SK-N-SH treated with all-trans-retinoic acid at 6 μM for 48 hours (cell line): ENCODE measurements at regions not wholly inside any gene's neighbourhood (a gene's known extent, or its start where the extent isn't known, plus 50 kb on each side); places are given as distances from the start of the nearest gene placed in this dataset.

Experiments
- ATAC-seq: fragments of 200-7000 bp; cut with Tn5 transposase; 3 replicates; pipeline ENCODE4 v1.9.1; 2020; ENCODE audit warnings: mild to moderate bottlenecking, moderate library complexity
- ARNTL ChIP-seq: fragments of 450-650 bp; formaldehyde crosslinking; IDR thresholded peaks from 2 replicates; pipeline ENCODE4 v1.5.0; 2020; ENCODE audit warnings: low read depth, mild to moderate bottlenecking, moderate library complexity, borderline replicate concordance
- BACH2 ChIP-seq: fragments of 250-450 bp; sonication (Bioruptor Pico); IDR thresholded peaks from 2 replicates; pipeline ENCODE4 v1.9.0; 2021; ENCODE audit warnings: mild to moderate bottlenecking, borderline replicate concordance
- CSDC2 ChIP-seq: fragments of 250-450 bp; sonication (Bioruptor Pico); IDR thresholded peaks from 2 replicates; pipeline ENCODE4 v1.5.0; 2020; ENCODE audit warnings: mild to moderate bottlenecking, moderate library complexity
- ESRRG ChIP-seq: fragments of 250-450 bp; sonication (Bioruptor Pico); IDR thresholded peaks from 2 replicates; pipeline ENCODE4 v1.6.1; 2021; ENCODE audit warnings: mild to moderate bottlenecking
- GLIS3 ChIP-seq: fragments of 250-450 bp; sonication (Bioruptor Pico); IDR thresholded peaks from 2 replicates; pipeline ENCODE4 v1.5.0; 2020; ENCODE audit warnings: mild to moderate bottlenecking, moderate library complexity
- ISL1 ChIP-seq: fragments of 250-450 bp; sonication (Bioruptor Pico); IDR thresholded peaks from 2 replicates; pipeline ENCODE4 v2.1.2; 2022; ENCODE audit warnings: mild to moderate bottlenecking, moderate library complexity
- OSR1 ChIP-seq: fragments of 250-450 bp; sonication (Bioruptor Pico); IDR thresholded peaks from 2 replicates; pipeline ENCODE4 v1.8.0; 2022; ENCODE audit warnings: moderate library complexity, mild to moderate bottlenecking, inconsistent platforms
- PPARA ChIP-seq: fragments of 250-450 bp; sonication (Bioruptor Pico); IDR thresholded peaks from 2 replicates; pipeline ENCODE4 v1.5.0; 2020; ENCODE audit warnings: mild to moderate bottlenecking, borderline replicate concordance
- RARB ChIP-seq: fragments of 250-450 bp; sonication (Bioruptor Pico); IDR thresholded peaks from 2 replicates; pipeline ENCODE4 v1.8.0; 2021; ENCODE audit warnings: mild to moderate bottlenecking, moderate library complexity
- SNAI2 ChIP-seq: fragments of 250-450 bp; sonication (Bioruptor Pico); IDR thresholded peaks from 2 replicates; pipeline ENCODE4 v1.5.0; 2020; ENCODE audit warnings: mild to moderate bottlenecking, moderate library complexity
- TCF4 ChIP-seq: fragments of 250-450 bp; sonication (Bioruptor Pico); IDR thresholded peaks from 2 replicates; pipeline ENCODE4 v1.8.0; 2021; ENCODE audit warnings: mild to moderate bottlenecking, moderate library complexity, borderline replicate concordance
- TOX ChIP-seq: fragments of 250-450 bp; sonication (Bioruptor Pico); IDR thresholded peaks from 2 replicates; pipeline ENCODE4 v1.8.0; 2021; ENCODE audit warnings: mild to moderate bottlenecking, moderate library complexity, borderline replicate concordance
- ZC3H10 ChIP-seq: fragments of 250-450 bp; sonication (Bioruptor Pico); IDR thresholded peaks from 2 replicates; pipeline ENCODE4 v1.5.1; 2021; ENCODE audit warnings: mild to moderate bottlenecking, moderate library complexity
- ZFP3 ChIP-seq: fragments of 250-450 bp; sonication (Bioruptor Pico); IDR thresholded peaks from 2 replicates; pipeline ENCODE4 v1.5.0; 2020; ENCODE audit warnings: mild to moderate bottlenecking, moderate library complexity
- ZFP30 ChIP-seq: fragments of 450-650 bp; formaldehyde crosslinking; IDR thresholded peaks from 2 replicates; pipeline ENCODE4 v1.5.0; 2022; ENCODE audit warnings: mild to moderate bottlenecking, moderate library complexity
- ZNF565 ChIP-seq: fragments of 450-650 bp; formaldehyde crosslinking; conservative IDR thresholded peaks from 2 replicates; pipeline ENCODE4 v1.5.0; 2020; ENCODE audit warnings: low read depth, mild to moderate bottlenecking, moderate library complexity
- ZNF70 ChIP-seq: fragments of 450-650 bp; formaldehyde crosslinking; IDR thresholded peaks from 2 replicates; pipeline ENCODE4 v1.5.0; 2020; ENCODE audit warnings: mild to moderate bottlenecking, moderate library complexity
- TF ChIP-seq, protein P1 (sequence below): fragments of 250-450 bp; sonication (Bioruptor Pico); IDR thresholded peaks from 2 replicates; pipeline ENCODE4 v1.8.0; 2021; ENCODE audit warnings: low read depth, mild to moderate bottlenecking, moderate library complexity, borderline replicate concordance
- TF ChIP-seq, protein P2 (sequence below): fragments of 250-450 bp; sonication (Bioruptor Pico); IDR thresholded peaks from 2 replicates; pipeline ENCODE4 v1.8.0; 2020; ENCODE audit warnings: mild to moderate bottlenecking, moderate library complexity, borderline replicate concordance
- TF ChIP-seq, protein P3 (sequence below): fragments of 250-450 bp; sonication (Bioruptor Pico); IDR thresholded peaks from 2 replicates; pipeline ENCODE4 v1.5.0; 2020; ENCODE audit warnings: mild to moderate bottlenecking, moderate library complexity
- TF ChIP-seq, protein P4 (sequence below): fragments of 250-450 bp; sonication (Bioruptor Pico); IDR thresholded peaks from 2 replicates; pipeline ENCODE4 v1.5.1; 2020; ENCODE audit warnings: low read depth, mild to moderate bottlenecking, moderate library complexity

DNA sequence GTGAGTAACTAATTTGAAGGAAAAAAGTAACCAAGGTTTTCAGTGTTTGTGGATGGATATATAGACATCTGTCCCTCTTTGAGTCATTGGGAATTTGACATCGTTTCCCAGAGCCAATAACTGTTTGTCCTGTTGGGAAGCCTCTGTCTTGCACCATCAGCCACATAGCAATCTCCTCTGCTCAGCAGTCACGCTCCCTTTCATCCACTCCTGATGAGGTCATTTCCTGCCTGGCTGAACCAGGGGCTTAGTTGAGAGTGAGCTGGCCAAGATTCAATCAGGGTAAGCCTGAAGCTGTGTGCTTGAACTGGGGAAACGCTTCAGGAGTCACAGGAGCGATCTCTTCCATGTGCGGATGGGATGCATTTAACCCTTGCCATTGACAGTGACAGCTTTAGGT, 121.5 kb upstream of the FOXQ1 start:
- TF ChIP-seq OSR1 (CRISPR knock-in tag), result no peak
- TF ChIP-seq ZFP3 (CRISPR knock-in tag), result no peak
- TF ChIP-seq, protein P1, sequence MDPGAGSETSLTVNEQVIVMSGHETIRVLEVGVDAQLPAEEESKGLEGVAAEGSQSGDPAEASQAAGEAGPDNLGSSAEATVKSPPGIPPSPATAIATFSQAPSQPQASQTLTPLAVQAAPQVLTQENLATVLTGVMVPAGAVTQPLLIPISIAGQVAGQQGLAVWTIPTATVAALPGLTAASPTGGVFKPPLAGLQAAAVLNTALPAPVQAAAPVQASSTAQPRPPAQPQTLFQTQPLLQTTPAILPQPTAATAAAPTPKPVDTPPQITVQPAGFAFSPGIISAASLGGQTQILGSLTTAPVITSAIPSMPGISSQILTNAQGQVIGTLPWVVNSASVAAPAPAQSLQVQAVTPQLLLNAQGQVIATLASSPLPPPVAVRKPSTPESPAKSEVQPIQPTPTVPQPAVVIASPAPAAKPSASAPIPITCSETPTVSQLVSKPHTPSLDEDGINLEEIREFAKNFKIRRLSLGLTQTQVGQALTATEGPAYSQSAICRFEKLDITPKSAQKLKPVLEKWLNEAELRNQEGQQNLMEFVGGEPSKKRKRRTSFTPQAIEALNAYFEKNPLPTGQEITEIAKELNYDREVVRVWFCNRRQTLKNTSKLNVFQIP (CRISPR knock-in tag), result no peak
- TF ChIP-seq PPARA, result no peak
- TF ChIP-seq, protein P2, sequence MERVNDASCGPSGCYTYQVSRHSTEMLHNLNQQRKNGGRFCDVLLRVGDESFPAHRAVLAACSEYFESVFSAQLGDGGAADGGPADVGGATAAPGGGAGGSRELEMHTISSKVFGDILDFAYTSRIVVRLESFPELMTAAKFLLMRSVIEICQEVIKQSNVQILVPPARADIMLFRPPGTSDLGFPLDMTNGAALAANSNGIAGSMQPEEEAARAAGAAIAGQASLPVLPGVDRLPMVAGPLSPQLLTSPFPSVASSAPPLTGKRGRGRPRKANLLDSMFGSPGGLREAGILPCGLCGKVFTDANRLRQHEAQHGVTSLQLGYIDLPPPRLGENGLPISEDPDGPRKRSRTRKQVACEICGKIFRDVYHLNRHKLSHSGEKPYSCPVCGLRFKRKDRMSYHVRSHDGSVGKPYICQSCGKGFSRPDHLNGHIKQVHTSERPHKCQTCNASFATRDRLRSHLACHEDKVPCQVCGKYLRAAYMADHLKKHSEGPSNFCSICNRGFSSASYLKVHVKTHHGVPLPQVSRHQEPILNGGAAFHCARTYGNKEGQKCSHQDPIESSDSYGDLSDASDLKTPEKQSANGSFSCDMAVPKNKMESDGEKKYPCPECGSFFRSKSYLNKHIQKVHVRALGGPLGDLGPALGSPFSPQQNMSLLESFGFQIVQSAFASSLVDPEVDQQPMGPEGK (CRISPR knock-in tag), result no peak
- TF ChIP-seq ARNTL (CRISPR knock-in tag), result no peak
- TF ChIP-seq ZC3H10 (CRISPR knock-in tag), result no peak
- no peak for TF ChIP-seq TCF4 (CRISPR knock-in tag)
- TF ChIP-seq BACH2 (CRISPR knock-in tag), result no peak
- TF ChIP-seq, protein P3, sequence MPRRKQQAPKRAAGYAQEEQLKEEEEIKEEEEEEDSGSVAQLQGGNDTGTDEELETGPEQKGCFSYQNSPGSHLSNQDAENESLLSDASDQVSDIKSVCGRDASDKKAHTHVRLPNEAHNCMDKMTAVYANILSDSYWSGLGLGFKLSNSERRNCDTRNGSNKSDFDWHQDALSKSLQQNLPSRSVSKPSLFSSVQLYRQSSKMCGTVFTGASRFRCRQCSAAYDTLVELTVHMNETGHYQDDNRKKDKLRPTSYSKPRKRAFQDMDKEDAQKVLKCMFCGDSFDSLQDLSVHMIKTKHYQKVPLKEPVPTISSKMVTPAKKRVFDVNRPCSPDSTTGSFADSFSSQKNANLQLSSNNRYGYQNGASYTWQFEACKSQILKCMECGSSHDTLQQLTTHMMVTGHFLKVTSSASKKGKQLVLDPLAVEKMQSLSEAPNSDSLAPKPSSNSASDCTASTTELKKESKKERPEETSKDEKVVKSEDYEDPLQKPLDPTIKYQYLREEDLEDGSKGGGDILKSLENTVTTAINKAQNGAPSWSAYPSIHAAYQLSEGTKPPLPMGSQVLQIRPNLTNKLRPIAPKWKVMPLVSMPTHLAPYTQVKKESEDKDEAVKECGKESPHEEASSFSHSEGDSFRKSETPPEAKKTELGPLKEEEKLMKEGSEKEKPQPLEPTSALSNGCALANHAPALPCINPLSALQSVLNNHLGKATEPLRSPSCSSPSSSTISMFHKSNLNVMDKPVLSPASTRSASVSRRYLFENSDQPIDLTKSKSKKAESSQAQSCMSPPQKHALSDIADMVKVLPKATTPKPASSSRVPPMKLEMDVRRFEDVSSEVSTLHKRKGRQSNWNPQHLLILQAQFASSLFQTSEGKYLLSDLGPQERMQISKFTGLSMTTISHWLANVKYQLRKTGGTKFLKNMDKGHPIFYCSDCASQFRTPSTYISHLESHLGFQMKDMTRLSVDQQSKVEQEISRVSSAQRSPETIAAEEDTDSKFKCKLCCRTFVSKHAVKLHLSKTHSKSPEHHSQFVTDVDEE (CRISPR knock-in tag), result no peak
- no peak for TF ChIP-seq ZFP30 (CRISPR knock-in tag)
- no peak for TF ChIP-seq TOX (CRISPR knock-in tag)
- no peak for TF ChIP-seq ISL1 (CRISPR knock-in tag)
- no peak for TF ChIP-seq RARB
- TF ChIP-seq SNAI2 (CRISPR knock-in tag), result no peak
- TF ChIP-seq ZNF565 (CRISPR knock-in tag), result no peak
- TF ChIP-seq GLIS3, result no peak
- TF ChIP-seq ZNF70 (CRISPR knock-in tag), result no peak
- TF ChIP-seq, protein P4, sequence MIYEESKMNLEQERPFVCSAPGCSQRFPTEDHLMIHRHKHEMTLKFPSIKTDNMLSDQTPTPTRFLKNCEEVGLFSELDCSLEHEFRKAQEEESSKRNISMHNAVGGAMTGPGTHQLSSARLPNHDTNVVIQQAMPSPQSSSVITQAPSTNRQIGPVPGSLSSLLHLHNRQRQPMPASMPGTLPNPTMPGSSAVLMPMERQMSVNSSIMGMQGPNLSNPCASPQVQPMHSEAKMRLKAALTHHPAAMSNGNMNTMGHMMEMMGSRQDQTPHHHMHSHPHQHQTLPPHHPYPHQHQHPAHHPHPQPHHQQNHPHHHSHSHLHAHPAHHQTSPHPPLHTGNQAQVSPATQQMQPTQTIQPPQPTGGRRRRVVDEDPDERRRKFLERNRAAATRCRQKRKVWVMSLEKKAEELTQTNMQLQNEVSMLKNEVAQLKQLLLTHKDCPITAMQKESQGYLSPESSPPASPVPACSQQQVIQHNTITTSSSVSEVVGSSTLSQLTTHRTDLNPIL, result no peak
- no peak for TF ChIP-seq CSDC2
- no peak for ATAC-seq

DNA sequence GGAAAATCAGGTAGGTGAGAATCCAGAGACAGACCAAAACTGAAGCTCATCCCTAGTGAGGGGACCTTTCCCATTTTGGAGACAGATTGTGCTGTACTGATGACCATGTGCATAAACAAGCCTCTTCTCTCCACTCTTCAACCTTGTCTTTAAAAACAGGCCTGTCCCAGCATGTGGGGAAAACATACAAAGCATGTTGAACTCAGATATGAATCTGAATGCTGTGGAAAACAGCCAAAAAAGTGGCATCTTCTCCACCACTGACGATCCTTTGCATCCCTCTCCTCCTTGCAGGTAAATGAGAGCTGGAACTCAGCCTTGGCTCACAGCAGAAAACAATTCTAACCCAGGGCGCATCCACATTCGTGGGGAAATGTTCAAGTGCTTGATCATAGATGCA, 123.7 kb upstream of the FOXQ1 start:
- no peak for TF ChIP-seq SNAI2 (CRISPR knock-in tag)
- TF ChIP-seq, protein P4, result no peak
- no peak for TF ChIP-seq TCF4 (CRISPR knock-in tag)
- no peak for TF ChIP-seq ISL1 (CRISPR knock-in tag)
- TF ChIP-seq, protein P2 (CRISPR knock-in tag), result no peak
- no peak for TF ChIP-seq ARNTL (CRISPR knock-in tag)
- TF ChIP-seq ZFP3 (CRISPR knock-in tag), result no peak
- no peak for TF ChIP-seq PPARA
- TF ChIP-seq ZC3H10 (CRISPR knock-in tag), result no peak
- TF ChIP-seq OSR1 (CRISPR knock-in tag), result no peak
- TF ChIP-seq RARB, result no peak
- no peak for TF ChIP-seq ESRRG
- no peak for TF ChIP-seq BACH2 (CRISPR knock-in tag)
- TF ChIP-seq TOX (CRISPR knock-in tag), result no peak
- no peak for ATAC-seq
